ENCODE measurements at regions not wholly inside any gene's neighbourhood (a gene's known extent, or its start where the extent isn't known, plus 50 kb on each side); places are given as distances from the start of the nearest gene placed in this dataset.
"Not testable (repeated sequence)": the region's sequence is repeated elsewhere in the genome, so short reads cannot be mapped to it uniquely, and the experiment has no call there.

- not testable (repeated sequence) for FAIRE-seq
- peaks cover 29% of the 10 kb centered on the region for H3K79me2 ChIP-seq (ENCODE audit: insufficient read depth, low read length)
- H3K36me3 Mint-ChIP-seq (ENCODE audit: low read depth, unreplicated experiment): peaks cover 22% of the 10 kb centered on the region
These were observed 74.4 kb upstream of the KCTD7 start for GRCh38 chr7:66554291-66554690.

GRCh38 chr7:66554842-66555430, 73.7 kb upstream of the KCTD7 start:
- not testable (repeated sequence) for H3K4me1 ChIP-seq (ENCODE audit: insufficient read depth, low read length); H3K4me3 Mint-ChIP-seq (ENCODE audit: unreplicated experiment); H3K27ac ChIP-seq (ENCODE audit: low read depth, low read length); H3K27me3 Mint-ChIP-seq (ENCODE audit: low read depth, unreplicated experiment); H2AFZ ChIP-seq (ENCODE audit: low read depth, low read length); H3K4me3 ChIP-seq (ENCODE audit: insufficient read depth, low read depth, low read length); H3K4me2 ChIP-seq (ENCODE audit: low read length); H3K9me3 ChIP-seq (ENCODE audit: insufficient read depth, low read depth, low read length); H3K9ac ChIP-seq (ENCODE audit: low read length); H3K9me3 Mint-ChIP-seq (ENCODE audit: unreplicated experiment); H3K27ac Mint-ChIP-seq (ENCODE audit: unreplicated experiment); DNase-seq (ENCODE audit: low read depth); H3K27me3 ChIP-seq (ENCODE audit: insufficient read depth, low read length); FAIRE-seq
- peaks cover 18% of the 10 kb centered on the region for H3K36me3 Mint-ChIP-seq (ENCODE audit: low read depth, unreplicated experiment)
- Histone ChIP-seq H4K20me1 (ENCODE audit: insufficient read depth, low read length) (peaks cover 31% of the 10 kb centered on the region), H3K79me2 (ENCODE audit: insufficient read depth, low read length) (peaks cover 31% of the 10 kb centered on the region), H3K36me3 (ENCODE audit: insufficient read depth, low read length) (peaks cover 15% of the 10 kb centered on the region)
- peaks cover 13% of the 10 kb centered on the region for H3K4me1 Mint-ChIP-seq (ENCODE audit: low read depth, unreplicated experiment)

More at GRCh38 chr7:66554291-66554690, 74.4 kb upstream of the KCTD7 start:
- not testable (repeated sequence) for H2AFZ ChIP-seq (ENCODE audit: low read depth, low read length); H3K27me3 ChIP-seq (ENCODE audit: insufficient read depth, low read length); H3K27me3 Mint-ChIP-seq (ENCODE audit: low read depth, unreplicated experiment); H3K4me2 ChIP-seq (ENCODE audit: low read length); H3K9me3 ChIP-seq (ENCODE audit: insufficient read depth, low read depth, low read length); H3K27ac ChIP-seq (ENCODE audit: low read depth, low read length); H3K9ac ChIP-seq (ENCODE audit: low read length); H3K4me3 Mint-ChIP-seq (ENCODE audit: unreplicated experiment); H3K4me1 ChIP-seq (ENCODE audit: insufficient read depth, low read length); DNase-seq (ENCODE audit: low read depth); H3K4me3 ChIP-seq (ENCODE audit: insufficient read depth, low read depth, low read length); H3K9me3 Mint-ChIP-seq (ENCODE audit: unreplicated experiment); H3K27ac Mint-ChIP-seq (ENCODE audit: unreplicated experiment)
- peaks cover 15% of the 10 kb centered on the region for H3K36me3 ChIP-seq (ENCODE audit: insufficient read depth, low read length)
- peaks cover 30% of the 10 kb centered on the region for H4K20me1 ChIP-seq (ENCODE audit: insufficient read depth, low read length)
- peaks cover 10% of the 10 kb centered on the region for H3K4me1 Mint-ChIP-seq (ENCODE audit: low read depth, unreplicated experiment)

- H3K36me3 Mint-ChIP-seq (ENCODE audit: low read depth, unreplicated experiment): peaks cover 10% of the 10 kb centered on the region
- no peak overlapping the region for H3K4me3 Mint-ChIP-seq (ENCODE audit: unreplicated experiment)
- H4K20me1 ChIP-seq (ENCODE audit: insufficient read depth, low read length): peaks cover 36% of the 10 kb centered on the region
- no peak overlapping the region for H3K27ac ChIP-seq (ENCODE audit: low read depth, low read length)
- H3K4me1 Mint-ChIP-seq (ENCODE audit: low read depth, unreplicated experiment): peaks cover 13% of the 10 kb centered on the region
- H3K79me2 ChIP-seq (ENCODE audit: insufficient read depth, low read length): peaks cover 41% of the 10 kb centered on the region
- H3K4me1 ChIP-seq (ENCODE audit: insufficient read depth, low read length): peaks cover 2% of the 10 kb centered on the region
- no peaks in the 10 kb centered on the region for H3K27me3 Mint-ChIP-seq (ENCODE audit: low read depth, unreplicated experiment)
- H2AFZ ChIP-seq (ENCODE audit: low read depth, low read length): no peak overlapping the region
- H3K9me3 Mint-ChIP-seq (ENCODE audit: unreplicated experiment): no peaks in the 10 kb centered on the region
- FAIRE-seq: no peak
- no peak for DNase-seq (ENCODE audit: low read depth)
- peaks cover 15% of the 10 kb centered on the region for H3K36me3 ChIP-seq (ENCODE audit: insufficient read depth, low read length)
- no peak overlapping the region for H3K9ac ChIP-seq (ENCODE audit: low read length)
- H3K27ac Mint-ChIP-seq (ENCODE audit: unreplicated experiment): no peak overlapping the region
- H3K27me3 ChIP-seq (ENCODE audit: insufficient read depth, low read length): no peaks in the 10 kb centered on the region
- no peak for TF ChIP-seq EZH2 (IDR thresholded peaks at IDR 0.05; ENCODE audit: insufficient read depth, low read length)
- TF ChIP-seq CTCF (IDR thresholded peaks at IDR 0.05; ENCODE audit: insufficient read depth, low read depth, low read length): no peak
- no peak overlapping the region for H3K4me2 ChIP-seq (ENCODE audit: low read length)
- no peak overlapping the region for H3K4me3 ChIP-seq (ENCODE audit: insufficient read depth, low read depth, low read length)
- H3K9me3 ChIP-seq (ENCODE audit: insufficient read depth, low read depth, low read length): no peaks in the 10 kb centered on the region
These were observed 72.5 kb upstream of the KCTD7 start for GRCh38 chr7:66556177-66556548.
